ENCODE measurements at regions not wholly inside any gene's neighbourhood (a gene's known extent, or its start where the extent isn't known, plus 50 kb on each side); places are given as distances from the start of the nearest gene placed in this dataset.

DNA sequence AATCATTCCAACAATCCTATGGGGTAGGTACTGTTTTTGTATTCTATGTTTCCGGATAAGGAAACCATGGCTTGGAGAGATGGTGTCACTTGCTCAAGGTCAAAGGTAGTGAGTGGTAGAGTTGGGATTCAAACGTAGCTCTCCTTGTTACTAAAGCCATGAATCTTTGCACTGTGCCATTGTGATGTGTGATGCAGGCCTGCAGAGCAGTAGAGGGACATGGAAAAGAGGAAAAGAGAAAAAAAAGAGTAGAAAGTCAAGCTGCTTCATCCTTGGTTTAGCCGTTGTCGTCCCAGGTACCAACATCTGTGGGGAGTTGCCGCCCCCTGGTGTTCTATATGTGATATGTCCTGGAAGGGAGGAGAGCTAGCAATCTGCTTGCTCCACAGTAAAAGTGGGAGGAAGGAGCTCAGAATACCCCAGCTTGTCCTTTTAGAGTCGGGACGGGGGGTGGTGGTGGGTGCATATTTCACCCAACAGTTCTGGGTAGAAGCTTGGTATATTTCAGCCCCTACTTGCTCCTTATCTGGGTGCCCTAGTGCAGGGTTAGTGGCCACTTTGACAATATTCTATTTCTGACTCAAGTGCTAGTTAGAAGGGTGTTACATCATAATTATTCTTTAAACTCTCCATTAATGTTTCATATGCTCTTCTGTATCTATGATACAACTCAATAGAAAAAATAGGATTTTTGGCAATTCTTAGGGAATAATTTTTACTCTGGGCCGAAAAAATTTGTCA is 98.4 kb downstream of the EBNA1BP2 start:
- TF ChIP-seq, protein P1, sequence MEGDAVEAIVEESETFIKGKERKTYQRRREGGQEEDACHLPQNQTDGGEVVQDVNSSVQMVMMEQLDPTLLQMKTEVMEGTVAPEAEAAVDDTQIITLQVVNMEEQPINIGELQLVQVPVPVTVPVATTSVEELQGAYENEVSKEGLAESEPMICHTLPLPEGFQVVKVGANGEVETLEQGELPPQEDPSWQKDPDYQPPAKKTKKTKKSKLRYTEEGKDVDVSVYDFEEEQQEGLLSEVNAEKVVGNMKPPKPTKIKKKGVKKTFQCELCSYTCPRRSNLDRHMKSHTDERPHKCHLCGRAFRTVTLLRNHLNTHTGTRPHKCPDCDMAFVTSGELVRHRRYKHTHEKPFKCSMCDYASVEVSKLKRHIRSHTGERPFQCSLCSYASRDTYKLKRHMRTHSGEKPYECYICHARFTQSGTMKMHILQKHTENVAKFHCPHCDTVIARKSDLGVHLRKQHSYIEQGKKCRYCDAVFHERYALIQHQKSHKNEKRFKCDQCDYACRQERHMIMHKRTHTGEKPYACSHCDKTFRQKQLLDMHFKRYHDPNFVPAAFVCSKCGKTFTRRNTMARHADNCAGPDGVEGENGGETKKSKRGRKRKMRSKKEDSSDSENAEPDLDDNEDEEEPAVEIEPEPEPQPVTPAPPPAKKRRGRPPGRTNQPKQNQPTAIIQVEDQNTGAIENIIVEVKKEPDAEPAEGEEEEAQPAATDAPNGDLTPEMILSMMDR (IDR thresholded peaks at IDR 0.05): peak; percentile 33 to 94 (median 91)
- no peak for TF ChIP-seq POLR2A (IDR thresholded peaks at IDR 0.05)

All from body of pancreas (tissue), 4 donors.